GM21390 (cell line): ENCODE measurements at regions not wholly inside any gene's neighbourhood (a gene's known extent, or its start where the extent isn't known, plus 50 kb on each side); places are given as distances from the start of the nearest gene placed in this dataset.
A peak's percentile ranks its signal among the peaks of the same experiment; 100 is the strongest.
"Not testable (repeated sequence)": the region's sequence is repeated elsewhere in the genome, so short reads cannot be mapped to it uniquely, and the experiment has no call there.

Experiments
- ATAC-seq: cut with Tn5 transposase; IDR thresholded peaks from one replicate; pipeline ENCODE4 v1.9.1; 2021; ENCODE audit not compliant: unreplicated experiment

GRCh38 chr13:99677116-99677951 lies 176.1 kb downstream of the TM9SF2 start:
- no peak for ATAC-seq

GRCh38 chr13:99671746-99672145 lies 170.5 kb downstream of the TM9SF2 start:
- no peak for ATAC-seq

GRCh38 chr13:99669096-99669495 lies 167.8 kb downstream of the TM9SF2 start:
- ATAC-seq, result not testable (repeated sequence)

GRCh38 chr13:99666146-99666805 lies 165.0 kb downstream of the TM9SF2 start:
- no peak for ATAC-seq

- ATAC-seq, result no peak
These were observed 164.4 kb downstream of the TM9SF2 start for GRCh38 chr13:99665711-99666110.

- ATAC-seq, result no peak
These were observed 162.6 kb downstream of the TM9SF2 start for GRCh38 chr13:99663908-99664307.

GRCh38 chr13:99663185-99663825 lies 162.0 kb downstream of the TM9SF2 start:
- ATAC-seq, result no peak

GRCh38 chr13:99662678-99663077 lies 161.4 kb downstream of the TM9SF2 start:
- no peak for ATAC-seq

- ATAC-seq, result no peak
These were observed 160.5 kb downstream of the TM9SF2 start for GRCh38 chr13:99661791-99662190.

- no peak for ATAC-seq
These were observed 158.7 kb downstream of the TM9SF2 start for GRCh38 chr13:99659866-99660554.

- no peak for ATAC-seq
These were observed 158.0 kb downstream of the TM9SF2 start for GRCh38 chr13:99659226-99659625.

- ATAC-seq, result peak; percentile 59
These were observed 157.2 kb downstream of the TM9SF2 start for GRCh38 chr13:99658261-99658991.

GRCh38 chr13:99657848-99658260 lies 156.6 kb downstream of the TM9SF2 start:
- ATAC-seq, result peak; percentile 31

- no peak for ATAC-seq
These were observed 155.6 kb downstream of the TM9SF2 start for GRCh38 chr13:99656844-99657381.

- peak; percentile 64 for ATAC-seq
These were observed 154.9 kb downstream of the TM9SF2 start for GRCh38 chr13:99656092-99656745.

GRCh38 chr13:99655351-99656091 lies 154.2 kb downstream of the TM9SF2 start:
- no peak for ATAC-seq

- no peak for ATAC-seq
These were observed 152.8 kb downstream of the TM9SF2 start for GRCh38 chr13:99654076-99654475.

GRCh38 chr13:99653526-99653925 lies 152.3 kb downstream of the TM9SF2 start:
- ATAC-seq, result no peak

- ATAC-seq, result no peak
These were observed 151.6 kb downstream of the TM9SF2 start for GRCh38 chr13:99652901-99653300.
